ENCODE measurements at regions not wholly inside any gene's neighbourhood (a gene's known extent, or its start where the extent isn't known, plus 50 kb on each side); places are given as distances from the start of the nearest gene placed in this dataset.
A peak's percentile ranks its signal among the peaks of the same experiment; 100 is the strongest.

GRCh38 chr4:135864304-135864703 lies 1662.7 kb upstream of the PABPC4L start:
- TF ChIP-seq CTCF (IDR thresholded peaks at IDR 0.05): peak; percentile 61

GRCh38 chr4:135840781-135841180 lies 1639.2 kb upstream of the PABPC4L start:
- no peak for TF ChIP-seq CTCF (IDR thresholded peaks at IDR 0.05)

- no peak for TF ChIP-seq CTCF (IDR thresholded peaks at IDR 0.05)
These were observed 1638.1 kb upstream of the PABPC4L start for GRCh38 chr4:135839712-135840111.

- no peak for TF ChIP-seq CTCF (IDR thresholded peaks at IDR 0.05)
These were observed 1637.3 kb upstream of the PABPC4L start for GRCh38 chr4:135838889-135839288.

- no peak for TF ChIP-seq CTCF (IDR thresholded peaks at IDR 0.05)
These were observed 1632.9 kb upstream of the PABPC4L start for GRCh38 chr4:135834471-135834870.

- no peak for TF ChIP-seq CTCF (IDR thresholded peaks at IDR 0.05)
These were observed 1631.9 kb upstream of the PABPC4L start for GRCh38 chr4:135833529-135833928.

- TF ChIP-seq CTCF (IDR thresholded peaks at IDR 0.05): no peak
These were observed 1623.2 kb upstream of the PABPC4L start for GRCh38 chr4:135824759-135825296.

GRCh38 chr4:135804785-135805184 lies 1603.2 kb upstream of the PABPC4L start:
- TF ChIP-seq CTCF (IDR thresholded peaks at IDR 0.05): no peak

Data from LNCAP (cell line).